WERI-Rb-1 (cell line): ENCODE measurements at regions not wholly inside any gene's neighbourhood (a gene's known extent, or its start where the extent isn't known, plus 50 kb on each side); places are given as distances from the start of the nearest gene placed in this dataset.

ENCODE experiments used
- DNase-seq: peaks from one replicate; pipeline ENCODE4 v3.0.0-alpha.2; 2020
- H3K27ac ChIP-seq: fragments of 250-450 bp; sonication (Bioruptor Pico); 2 replicates; pipeline ENCODE4 v1.5.1; 2020; ENCODE audit warnings: mild to moderate bottlenecking, moderate library complexity
- H3K27me3 ChIP-seq: fragments of 250-450 bp; sonication (Bioruptor Pico); 2 replicates; pipeline ENCODE4 v1.5.1; 2021; ENCODE audit warnings: mild to moderate bottlenecking, low read depth, moderate library complexity; ENCODE audit not compliant: insufficient read depth, severe bottlenecking
- H3K36me3 ChIP-seq: fragments of 250-450 bp; sonication (Bioruptor Pico); 2 replicates; pipeline ENCODE4 v1.5.1; 2020; ENCODE audit warnings: mild to moderate bottlenecking, moderate library complexity
- H3K4me3 ChIP-seq: 2 replicates; pipeline ENCODE4 v1.5.1; 2011; ENCODE audit warnings: low read depth, mild to moderate bottlenecking, control low read depth, low read length
- H3K9me3 ChIP-seq: fragments of 250-450 bp; sonication (Bioruptor Pico); 2 replicates; pipeline ENCODE4 v1.5.1; 2021; ENCODE audit warnings: mild to moderate bottlenecking, moderate library complexity; ENCODE audit not compliant: severe bottlenecking
- CTCF ChIP-seq: IDR thresholded peaks from 2 replicates; pipeline ENCODE4 v1.5.1; 2011; ENCODE audit warnings: low read depth, mild to moderate bottlenecking, control low read depth, inconsistent platforms, low read length

GRCh38 chr11:82533628-82534327 lies 199.9 kb downstream of the FAM181B start:
- Histone ChIP-seq H3K36me3 (no peaks in the 10 kb centered on the region), H3K9me3 (no peaks in the 10 kb centered on the region), H3K4me3 (no peak overlapping the region), H3K27me3 (no peaks in the 10 kb centered on the region), H3K27ac (no peak overlapping the region)
- DNase-seq = no peak
- TF ChIP-seq CTCF = no peak

GRCh38 chr11:82529936-82530335 lies 203.7 kb downstream of the FAM181B start:
- Histone ChIP-seq H3K36me3 (no peaks in the 10 kb centered on the region), H3K27me3 (no peaks in the 10 kb centered on the region), H3K27ac (no peak overlapping the region), H3K9me3 (no peaks in the 10 kb centered on the region), H3K4me3 (no peak overlapping the region)
- no peak for DNase-seq
- no peak for TF ChIP-seq CTCF

GRCh38 chr11:82527081-82527584 lies 206.5 kb downstream of the FAM181B start:
- no peak for TF ChIP-seq CTCF
- Histone ChIP-seq H3K4me3 (no peak overlapping the region), H3K27me3 (no peaks in the 10 kb centered on the region), H3K27ac (no peak overlapping the region), H3K9me3 (no peaks in the 10 kb centered on the region), H3K36me3 (no peaks in the 10 kb centered on the region)
- no peak for DNase-seq

GRCh38 chr11:82523141-82523540 lies 210.5 kb downstream of the FAM181B start:
- Histone ChIP-seq H3K27ac (no peak overlapping the region), H3K27me3 (no peaks in the 10 kb centered on the region), H3K4me3 (no peak overlapping the region), H3K36me3 (no peaks in the 10 kb centered on the region), H3K9me3 (no peaks in the 10 kb centered on the region)
- peak; percentile 63 for TF ChIP-seq CTCF
- peak; percentile 60 for DNase-seq

GRCh38 chr11:82521427-82521826 lies 212.2 kb downstream of the FAM181B start:
- no peak overlapping the region for H3K27ac ChIP-seq

More at GRCh38 chr11:82521427-82521826, 212.2 kb downstream of the FAM181B start:
- DNase-seq = no peak
- Histone ChIP-seq H3K27me3 (no peaks in the 10 kb centered on the region), H3K9me3 (no peaks in the 10 kb centered on the region), H3K4me3 (no peak overlapping the region), H3K36me3 (no peaks in the 10 kb centered on the region)
- TF ChIP-seq CTCF = no peak
